ENCODE measurements at regions not wholly inside any gene's neighbourhood (a gene's known extent, or its start where the extent isn't known, plus 50 kb on each side); places are given as distances from the start of the nearest gene placed in this dataset.
A peak's percentile ranks its signal among the peaks of the same experiment; 100 is the strongest.

- intact Hi-C loops (cut with DNase I): no loop called here
- DNase-seq: no peak
- 65 to 71% methylated on average over 7 of the region's 7 CpGs for WGBS, 2 donors
Observed at GRCh38 chr1:222026280-222026679, 284.4 kb upstream of the DUSP10 start.

GRCh38 chr1:222023025-222023424 is 281.1 kb upstream of the DUSP10 start:
- whole genome bisulfite sequencing, 2 donors: 82 to 86% methylated on average over 5 of the region's 5 CpGs
- no peak for ATAC-seq
- Histone ChIP-seq H3K27me3 (no peaks in the 10 kb centered on the region), H3K36me3 (replicated peaks in 1 of 2; ENCODE audit: insufficient read depth in 1 of 2, low read depth in 2 of 2) (no peaks in the 10 kb centered on the region), H3K9me3 (no peaks in the 10 kb centered on the region), H3K4me1 (peaks cover 20% of the 10 kb centered on the region), H3K27ac (no peak overlapping the region), H3K4me3 (no peak overlapping the region)
- TF ChIP-seq, protein P1, sequence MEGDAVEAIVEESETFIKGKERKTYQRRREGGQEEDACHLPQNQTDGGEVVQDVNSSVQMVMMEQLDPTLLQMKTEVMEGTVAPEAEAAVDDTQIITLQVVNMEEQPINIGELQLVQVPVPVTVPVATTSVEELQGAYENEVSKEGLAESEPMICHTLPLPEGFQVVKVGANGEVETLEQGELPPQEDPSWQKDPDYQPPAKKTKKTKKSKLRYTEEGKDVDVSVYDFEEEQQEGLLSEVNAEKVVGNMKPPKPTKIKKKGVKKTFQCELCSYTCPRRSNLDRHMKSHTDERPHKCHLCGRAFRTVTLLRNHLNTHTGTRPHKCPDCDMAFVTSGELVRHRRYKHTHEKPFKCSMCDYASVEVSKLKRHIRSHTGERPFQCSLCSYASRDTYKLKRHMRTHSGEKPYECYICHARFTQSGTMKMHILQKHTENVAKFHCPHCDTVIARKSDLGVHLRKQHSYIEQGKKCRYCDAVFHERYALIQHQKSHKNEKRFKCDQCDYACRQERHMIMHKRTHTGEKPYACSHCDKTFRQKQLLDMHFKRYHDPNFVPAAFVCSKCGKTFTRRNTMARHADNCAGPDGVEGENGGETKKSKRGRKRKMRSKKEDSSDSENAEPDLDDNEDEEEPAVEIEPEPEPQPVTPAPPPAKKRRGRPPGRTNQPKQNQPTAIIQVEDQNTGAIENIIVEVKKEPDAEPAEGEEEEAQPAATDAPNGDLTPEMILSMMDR (IDR thresholded peaks at IDR 0.05): no peak
- no peak for TF ChIP-seq POLR2A (IDR thresholded peaks at IDR 0.05)
- no peak for DNase-seq
- intact Hi-C loops (cut with DNase I): no loop called here

More at GRCh38 chr1:222026280-222026679, 284.4 kb upstream of the DUSP10 start:
- H3K4me1 ChIP-seq: no peaks in the 10 kb centered on the region
- H3K36me3 ChIP-seq (replicated peaks in 1 of 2; ENCODE audit: insufficient read depth in 1 of 2, low read depth in 2 of 2): no peaks in the 10 kb centered on the region
- no peak overlapping the region for H3K4me3 ChIP-seq
- no peaks in the 10 kb centered on the region for H3K9me3 ChIP-seq
- no peak for ATAC-seq
- no peak overlapping the region for H3K27ac ChIP-seq
- TF ChIP-seq, protein P1 (IDR thresholded peaks at IDR 0.05): no peak
- H3K27me3 ChIP-seq: no peaks in the 10 kb centered on the region

DNA sequence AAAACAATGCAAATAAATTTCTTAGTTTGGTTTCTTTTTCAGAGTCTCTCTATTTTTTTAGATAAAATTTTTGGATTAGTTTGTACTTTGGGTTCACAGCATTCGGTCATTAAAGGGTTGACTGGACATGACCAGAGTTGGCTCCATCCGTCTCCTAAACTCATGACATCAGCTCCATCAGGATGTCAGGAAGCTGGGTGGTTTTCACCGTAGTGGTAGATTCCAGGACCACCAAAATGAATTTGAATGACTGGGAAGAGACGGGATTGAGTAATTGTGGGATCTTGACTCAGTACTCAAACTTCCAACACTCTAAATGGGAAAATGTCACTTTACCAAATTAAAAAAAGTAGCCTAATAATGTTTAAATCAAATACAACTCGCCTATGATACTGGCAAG is 279.2 kb upstream of the DUSP10 start:
- intact Hi-C loops (cut with DNase I): no loop called here
- H3K27me3 ChIP-seq: no peaks in the 10 kb centered on the region
- H3K4me1 ChIP-seq: peaks cover 20% of the 10 kb centered on the region
- WGBS, 2 donors: 58 to 69% methylated on average over 5 of the region's 5 CpGs
- DNase-seq: no peak
- ATAC-seq: no peak
- H3K36me3 ChIP-seq (replicated peaks in 1 of 2; ENCODE audit: insufficient read depth in 1 of 2, low read depth in 2 of 2): no peaks in the 10 kb centered on the region
- H3K27ac ChIP-seq: no peak overlapping the region
- TF ChIP-seq, protein P1 (IDR thresholded peaks at IDR 0.05): no peak
- no peak for TF ChIP-seq POLR2A (IDR thresholded peaks at IDR 0.05)
- no peak overlapping the region for H3K4me3 ChIP-seq
- no peaks in the 10 kb centered on the region for H3K9me3 ChIP-seq

- TF ChIP-seq, protein P1 (IDR thresholded peaks at IDR 0.05): no peak
- no peak for TF ChIP-seq POLR2A (IDR thresholded peaks at IDR 0.05)
- no peaks in the 10 kb centered on the region for H3K9me3 ChIP-seq
- peaks cover 20% of the 10 kb centered on the region for H3K4me1 ChIP-seq
- ATAC-seq (no peak), DNase-seq (no peak)
- intact Hi-C loops (cut with DNase I): no loop called here
- H3K36me3 ChIP-seq (replicated peaks in 1 of 2; ENCODE audit: insufficient read depth in 1 of 2, low read depth in 2 of 2): no peaks in the 10 kb centered on the region
- no peak overlapping the region for H3K27ac ChIP-seq
- no peak overlapping the region for H3K4me3 ChIP-seq
- no peaks in the 10 kb centered on the region for H3K27me3 ChIP-seq
Observed at GRCh38 chr1:222020553-222020952, 278.7 kb upstream of the DUSP10 start.

DNA sequence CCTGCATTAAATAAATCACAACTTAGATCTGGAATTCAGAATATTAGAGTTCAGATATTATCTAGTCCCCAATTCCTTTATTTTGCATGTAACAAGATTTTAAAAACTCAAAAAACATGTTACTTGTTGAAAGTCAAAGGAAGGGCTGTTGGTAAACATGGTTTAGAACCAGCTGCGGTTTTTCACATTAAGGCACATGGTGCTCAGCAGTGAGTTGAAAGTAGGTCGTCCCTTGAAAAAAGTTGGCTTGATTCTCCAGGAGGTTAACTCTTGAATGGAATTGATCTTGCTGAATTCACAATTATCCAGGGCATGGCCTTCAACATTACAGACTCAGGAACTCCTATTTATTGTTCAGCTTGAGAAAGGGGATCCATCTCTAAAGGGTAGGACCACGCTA is 277.1 kb upstream of the DUSP10 start:
- TF ChIP-seq, protein P1 (IDR thresholded peaks at IDR 0.05): no peak
- TF ChIP-seq POLR2A (IDR thresholded peaks at IDR 0.05): no peak
- Histone ChIP-seq H3K27me3 (no peaks in the 10 kb centered on the region), H3K4me3 (no peak overlapping the region), H3K9me3 (no peaks in the 10 kb centered on the region), H3K36me3 (replicated peaks in 1 of 2; ENCODE audit: insufficient read depth in 1 of 2, low read depth in 2 of 2) (no peaks in the 10 kb centered on the region), H3K27ac (peak overlapping the region in 3 of 4 donors; percentile 21 to 61 (median 42)), H3K4me1 (peaks cover 20% of the 10 kb centered on the region)
- peak; percentile 41 to 72 (median 68) for DNase-seq
- intact Hi-C loops (cut with DNase I): no loop called here
- peak; percentile 87 for ATAC-seq
- WGBS, 2 donors: 44 to 46% methylated on average over 3 of the region's 3 CpGs
